Tibial artery (tissue), 4 donors: ENCODE measurements at regions not wholly inside any gene's neighbourhood (a gene's known extent, or its start where the extent isn't known, plus 50 kb on each side); places are given as distances from the start of the nearest gene placed in this dataset.

Experiments used
- DNase-seq, 2 donors: peaks; one replicate each; pipeline ENCODE4 v3.0.0-alpha.2; 2019
- H3K27ac ChIP-seq, 2 donors: fragments of 200-600 bp; sonication (generic) in 1 of 2; 1 replicate in 1 of 2; 2 replicates in 1 of 2; pipeline ENCODE4 v1.5.1; 2018 to 2019; ENCODE audit warnings: mild to moderate bottlenecking in 1 of 2
- H3K27me3 ChIP-seq, 2 donors: fragments of 200-600 bp; sonication (generic) in 1 of 2; one replicate each; pipeline versions ENCODE4 v1.5.1 to v1.6.0; 2016 to 2019
- H3K36me3 ChIP-seq, 3 donors: fragments of 200-600 bp; sonication (generic) in 2 of 3; one replicate each; pipeline ENCODE4 v1.5.1; 2016 to 2019; ENCODE audit warnings: mild to moderate bottlenecking in 2 of 3
- H3K4me1 ChIP-seq, 4 donors: fragments of 200-600 bp; sonication (generic) in 2 of 4; 1 replicate in 3 of 4; 2 replicates in 1 of 4; pipeline ENCODE4 v1.5.1; 2016 to 2019
- H3K4me3 ChIP-seq, 2 donors: fragments of 200-600 bp; sonication (generic) in 1 of 2; 1 replicate in 1 of 2; 2 replicates in 1 of 2; pipeline ENCODE4 v1.5.1; 2018 to 2019; ENCODE audit warnings: mild to moderate bottlenecking in 2 of 2
- H3K9me3 ChIP-seq, 3 donors: fragments of 200-600 bp; sonication (generic) in 1 of 3; one replicate each; pipeline ENCODE4 v1.5.1; 2016 to 2019
- intact Hi-C: fragments of 100-400 bp; cut with DNase I; formaldehyde crosslinking; loops from one replicate; pipeline ENCODE4 v1.15.0; 2023; ENCODE audit warnings: low total_unique reads
- TF ChIP-seq, protein P1 (sequence below), 2 experiments: fragments of 200-600 bp in 1 of 2; fragments of 450-650 bp in 1 of 2; IDR thresholded peaks; one replicate each; pipeline ENCODE4 v1.5.1; 2017 to 2019; ENCODE audit warnings: antibody characterized with exemption in 2 of 2, mild to moderate bottlenecking in 1 of 2, moderate library complexity in 1 of 2

GRCh38 chr13:83184150-83184475 is 698.2 kb downstream of the SLITRK1 start:
- Histone ChIP-seq H3K27me3 (no peaks in the 10 kb centered on the region), H3K4me1 (no peaks in the 10 kb centered on the region), H3K9me3 (peaks cover 0 to 4% (median 0%) of the 10 kb centered on the region in 3 donors), H3K27ac (no peak overlapping the region), H3K4me3 (no peak overlapping the region), H3K36me3 (no peaks in the 10 kb centered on the region)
- TF ChIP-seq, protein P1, sequence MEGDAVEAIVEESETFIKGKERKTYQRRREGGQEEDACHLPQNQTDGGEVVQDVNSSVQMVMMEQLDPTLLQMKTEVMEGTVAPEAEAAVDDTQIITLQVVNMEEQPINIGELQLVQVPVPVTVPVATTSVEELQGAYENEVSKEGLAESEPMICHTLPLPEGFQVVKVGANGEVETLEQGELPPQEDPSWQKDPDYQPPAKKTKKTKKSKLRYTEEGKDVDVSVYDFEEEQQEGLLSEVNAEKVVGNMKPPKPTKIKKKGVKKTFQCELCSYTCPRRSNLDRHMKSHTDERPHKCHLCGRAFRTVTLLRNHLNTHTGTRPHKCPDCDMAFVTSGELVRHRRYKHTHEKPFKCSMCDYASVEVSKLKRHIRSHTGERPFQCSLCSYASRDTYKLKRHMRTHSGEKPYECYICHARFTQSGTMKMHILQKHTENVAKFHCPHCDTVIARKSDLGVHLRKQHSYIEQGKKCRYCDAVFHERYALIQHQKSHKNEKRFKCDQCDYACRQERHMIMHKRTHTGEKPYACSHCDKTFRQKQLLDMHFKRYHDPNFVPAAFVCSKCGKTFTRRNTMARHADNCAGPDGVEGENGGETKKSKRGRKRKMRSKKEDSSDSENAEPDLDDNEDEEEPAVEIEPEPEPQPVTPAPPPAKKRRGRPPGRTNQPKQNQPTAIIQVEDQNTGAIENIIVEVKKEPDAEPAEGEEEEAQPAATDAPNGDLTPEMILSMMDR (IDR thresholded peaks at IDR 0.05) = no peak
- DNase-seq = no peak
- intact Hi-C loops = no loop called here

DNA sequence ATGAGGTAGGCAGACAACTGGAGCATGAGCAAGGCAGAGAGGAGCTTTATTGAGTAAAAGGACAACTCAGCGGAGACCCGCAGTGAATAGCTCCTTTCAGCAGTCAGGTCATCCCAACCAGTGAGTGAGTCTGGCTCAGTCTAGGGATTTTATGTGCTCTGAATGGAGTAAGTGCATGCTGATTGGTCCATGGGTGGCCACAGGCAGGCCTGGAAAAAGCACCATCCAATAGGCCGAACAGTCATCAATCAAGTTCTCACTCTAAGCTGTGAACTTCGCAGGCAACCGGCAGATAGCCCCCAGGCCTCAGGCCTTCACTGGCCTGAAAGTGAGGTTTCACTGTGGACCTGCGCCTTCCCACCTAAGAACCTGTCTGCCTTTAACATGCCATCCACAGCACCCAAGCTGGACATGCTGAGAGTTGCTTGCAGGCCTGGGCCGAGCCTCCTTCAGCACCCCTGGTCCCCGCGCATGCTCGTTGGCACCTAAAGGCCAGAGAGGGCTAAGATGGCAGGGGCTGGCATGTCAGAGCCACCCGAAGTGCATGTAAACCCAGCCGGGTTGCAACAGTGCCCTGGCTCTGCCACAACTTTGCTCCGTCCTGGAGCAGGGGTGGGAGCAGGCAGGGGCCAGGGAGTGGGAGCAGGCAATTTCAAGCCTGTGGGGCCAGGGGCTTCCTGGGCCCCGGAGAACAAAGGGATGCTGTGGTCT is 698.7 kb downstream of the SLITRK1 start:
- Histone ChIP-seq H3K27ac (no peak overlapping the region), H3K36me3 (no peaks in the 10 kb centered on the region), H3K4me3 (no peak overlapping the region), H3K27me3 (no peaks in the 10 kb centered on the region), H3K4me1 (no peaks in the 10 kb centered on the region), H3K9me3 (peaks cover 0 to 4% (median 0%) of the 10 kb centered on the region in 3 donors)
- intact Hi-C loops = no loop called here
- no peak for DNase-seq
- TF ChIP-seq, protein P1 (IDR thresholded peaks at IDR 0.05) = no peak

- DNase-seq = no peak
- Histone ChIP-seq H3K4me1 (no peaks in the 10 kb centered on the region), H3K27ac (no peak overlapping the region), H3K9me3 (peaks cover 0 to 4% (median 0%) of the 10 kb centered on the region in 3 donors), H3K27me3 (no peaks in the 10 kb centered on the region), H3K4me3 (no peak overlapping the region), H3K36me3 (no peaks in the 10 kb centered on the region)
- intact Hi-C loops = no loop called here
- TF ChIP-seq, protein P1 (IDR thresholded peaks at IDR 0.05) = no peak
These were observed 699.4 kb downstream of the SLITRK1 start for GRCh38 chr13:83182845-83183244.

DNA sequence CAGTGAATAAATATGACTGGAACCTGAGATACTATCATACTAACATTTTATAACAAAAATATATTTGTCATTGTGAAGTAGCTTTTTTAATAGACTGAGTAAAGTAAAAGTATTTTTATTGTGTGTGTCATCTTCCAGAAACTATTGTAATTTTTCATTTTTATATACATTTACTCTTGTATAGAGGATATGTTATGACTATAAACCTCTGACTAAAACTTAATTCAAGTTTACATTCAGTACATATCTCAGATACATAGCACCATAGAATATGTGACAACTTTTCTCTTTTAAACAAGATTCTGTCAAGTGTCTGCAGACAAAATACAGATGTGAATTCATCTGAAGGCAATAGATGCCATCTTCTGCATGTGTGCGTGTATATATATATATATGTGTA is 704.3 kb downstream of the SLITRK1 start:
- H3K9me3 ChIP-seq = no peaks in the 10 kb centered on the region
- H3K27ac ChIP-seq = no peak overlapping the region
- TF ChIP-seq, protein P1 (IDR thresholded peaks at IDR 0.05) = no peak
- H3K4me1 ChIP-seq = no peaks in the 10 kb centered on the region
- H3K27me3 ChIP-seq = no peaks in the 10 kb centered on the region
- intact Hi-C loops = no loop called here
- no peak overlapping the region for H3K4me3 ChIP-seq
- no peaks in the 10 kb centered on the region for H3K36me3 ChIP-seq
- no peak for DNase-seq

DNA sequence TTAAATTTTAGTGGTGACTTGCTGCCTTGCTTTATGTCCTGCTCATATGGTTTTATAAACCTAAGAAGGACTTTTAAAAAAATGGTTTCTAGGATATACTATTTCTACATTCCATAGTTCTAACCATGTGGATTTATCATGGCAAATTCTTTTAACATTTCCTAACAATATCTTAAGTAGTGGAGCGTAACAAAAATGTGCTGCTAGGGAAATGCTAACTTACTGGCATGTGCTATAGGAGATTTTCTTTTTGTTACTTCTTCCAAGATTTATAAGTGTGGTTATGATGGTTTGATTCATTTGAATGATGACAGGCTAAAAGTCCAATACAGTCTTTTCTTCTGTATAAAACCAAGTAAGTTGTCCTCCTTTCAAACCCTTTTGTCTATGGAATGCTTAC is 713.7 kb downstream of the SLITRK1 start:
- DNase-seq = no peak

More for the DNA sequence above, 713.7 kb downstream of the SLITRK1 start:
- TF ChIP-seq, protein P1 (IDR thresholded peaks at IDR 0.05) = no peak
- H3K27ac ChIP-seq = no peak overlapping the region
- no peaks in the 10 kb centered on the region for H3K4me1 ChIP-seq
- H3K4me3 ChIP-seq = no peak overlapping the region
- H3K9me3 ChIP-seq = no peaks in the 10 kb centered on the region
- H3K36me3 ChIP-seq = no peaks in the 10 kb centered on the region
- H3K27me3 ChIP-seq = no peaks in the 10 kb centered on the region
- intact Hi-C loops = no loop called here
